Left renal pelvis (tissue), 4 donors: ENCODE measurements at regions not wholly inside any gene's neighbourhood (a gene's known extent, or its start where the extent isn't known, plus 50 kb on each side); places are given as distances from the start of the nearest gene placed in this dataset.

Experiments
- DNase-seq, 4 donors: peaks; one replicate each; pipeline ENCODE4 v3.0.0-alpha.2; 2013; ENCODE audit warnings: low read depth in 4 of 4, low spot score in 3 of 4

GRCh38 chr14:61847861-61848260, 85.6 kb downstream of the SNAPC1 start:
- no peak for DNase-seq

DNA sequence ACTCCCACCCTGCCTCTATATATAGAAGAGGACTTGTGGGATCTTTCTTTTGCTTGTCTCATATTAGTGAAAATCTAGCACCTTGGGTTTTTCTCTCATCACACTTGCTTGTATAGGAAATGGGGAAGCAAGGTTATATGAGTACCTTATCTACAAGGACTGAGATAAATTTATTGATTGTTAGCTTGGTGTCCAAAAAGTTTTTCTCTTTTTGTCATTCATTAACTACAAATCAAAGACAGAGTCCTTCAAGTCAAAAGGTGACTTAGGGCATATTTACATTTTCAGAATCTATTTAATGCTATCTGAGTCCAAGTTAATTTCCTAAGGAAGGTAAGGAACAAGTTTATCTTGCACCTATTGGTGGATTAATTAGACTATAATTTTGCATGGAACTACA, 92.7 kb downstream of the SNAPC1 start:
- no peak for DNase-seq

- DNase-seq = no peak
These were observed 98.2 kb downstream of the SNAPC1 start for GRCh38 chr14:61860294-61860918.

GRCh38 chr14:61861320-61861865, 99.2 kb downstream of the SNAPC1 start:
- DNase-seq = no peak

DNA sequence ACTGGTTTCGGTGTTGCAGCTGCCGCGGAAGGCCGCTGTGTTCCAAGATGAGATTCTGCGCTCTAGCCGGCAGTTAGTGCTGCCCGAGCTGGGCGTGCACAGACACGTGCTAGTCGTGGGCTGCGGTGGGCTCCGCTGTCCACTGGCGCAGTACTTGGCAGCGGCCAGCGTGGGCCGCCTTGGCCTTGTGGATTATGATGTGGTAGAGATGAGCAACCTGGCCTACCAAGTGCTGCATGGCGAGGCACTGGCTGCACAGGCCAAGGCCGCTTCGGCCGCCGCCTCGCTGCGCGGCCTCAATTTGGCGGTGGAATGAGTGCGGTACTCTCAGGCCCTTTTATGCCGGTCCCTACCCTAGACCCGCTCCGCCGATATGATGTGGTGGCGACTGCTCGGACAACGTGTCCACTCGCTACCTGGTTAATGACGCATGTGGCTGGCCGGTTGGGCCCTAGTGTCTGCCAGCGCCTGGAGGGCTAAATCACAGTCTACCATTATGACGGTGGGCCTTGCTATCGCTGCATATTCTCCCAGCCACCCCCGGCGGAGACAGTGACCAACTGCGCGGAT, 102.2 kb downstream of the SNAPC1 start:
- DNase-seq = no peak

GRCh38 chr14:61866932-61867920, 105.0 kb downstream of the SNAPC1 start:
- no peak for DNase-seq

GRCh38 chr14:61868846-61869245, 106.6 kb downstream of the SNAPC1 start:
- no peak for DNase-seq

- no peak for DNase-seq
These were observed 107.9 kb downstream of the SNAPC1 start for GRCh38 chr14:61870163-61870562.

- no peak for DNase-seq
These were observed 110.2 kb downstream of the SNAPC1 start for GRCh38 chr14:61872452-61872851.

- no peak for DNase-seq
These were observed 113.3 kb downstream of the SNAPC1 start for GRCh38 chr14:61875483-61875882.

GRCh38 chr14:61876362-61877034, 114.3 kb downstream of the SNAPC1 start:
- DNase-seq = no peak

GRCh38 chr14:61877035-61877390, 114.8 kb downstream of the SNAPC1 start:
- DNase-seq = no peak

DNA sequence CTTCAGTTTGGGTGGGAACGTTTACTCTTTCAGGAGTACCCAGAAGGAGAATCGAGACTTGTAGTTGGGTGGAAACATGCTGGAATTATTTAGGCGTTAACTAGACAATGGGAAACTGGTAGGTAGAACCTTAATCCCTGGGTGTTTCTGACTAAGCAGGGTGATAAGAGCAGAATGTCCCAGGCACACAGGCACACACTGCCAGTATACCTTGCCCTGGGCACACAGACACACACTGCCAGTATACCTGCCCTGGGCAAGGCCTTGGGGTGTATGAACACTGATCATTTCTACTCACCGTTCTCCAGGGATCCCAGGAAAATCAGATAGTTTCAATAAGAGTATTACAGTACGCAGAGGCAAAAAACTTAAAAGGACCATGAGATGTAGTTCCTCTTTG, 115.5 kb downstream of the SNAPC1 start:
- DNase-seq = no peak

DNA sequence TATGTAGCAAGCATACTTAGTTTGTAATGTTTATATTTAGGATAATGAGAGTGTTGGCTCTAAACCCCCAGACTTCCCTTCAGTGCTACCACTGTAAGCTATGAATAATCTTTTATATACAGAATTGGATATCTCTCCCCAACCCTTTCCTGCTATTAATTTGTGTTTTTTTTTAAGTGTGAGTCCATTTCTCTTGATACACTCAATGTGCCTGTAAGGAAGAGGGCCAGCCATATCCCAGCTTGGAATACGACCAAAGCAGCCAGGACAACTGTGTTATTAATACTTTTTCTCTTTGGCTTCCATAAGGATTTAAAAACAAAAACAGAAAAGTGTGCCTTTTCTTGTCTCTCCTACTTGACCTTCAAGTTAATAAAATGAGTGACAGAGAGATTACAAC, 116.7 kb downstream of the SNAPC1 start:
- DNase-seq = no peak

DNA sequence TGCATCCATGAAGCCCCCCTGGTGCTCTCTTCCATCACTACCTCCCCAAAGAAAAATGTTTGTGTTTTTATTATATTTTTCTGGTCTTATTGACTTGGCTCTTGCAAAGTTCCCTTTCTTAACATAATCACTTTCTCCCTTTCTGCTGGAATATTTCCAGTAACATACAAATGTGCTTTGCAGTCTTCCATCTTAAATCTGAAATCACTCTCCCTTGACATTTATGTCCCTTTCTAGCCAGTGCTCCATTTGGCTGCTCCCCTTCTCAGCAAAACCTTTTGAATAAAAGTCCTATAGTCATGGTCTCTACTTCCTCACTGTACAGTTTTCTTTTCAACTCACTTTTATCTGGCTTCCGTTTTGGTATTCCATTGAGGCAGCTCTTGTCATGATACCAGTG, 118.8 kb downstream of the SNAPC1 start:
- no peak for DNase-seq

DNA sequence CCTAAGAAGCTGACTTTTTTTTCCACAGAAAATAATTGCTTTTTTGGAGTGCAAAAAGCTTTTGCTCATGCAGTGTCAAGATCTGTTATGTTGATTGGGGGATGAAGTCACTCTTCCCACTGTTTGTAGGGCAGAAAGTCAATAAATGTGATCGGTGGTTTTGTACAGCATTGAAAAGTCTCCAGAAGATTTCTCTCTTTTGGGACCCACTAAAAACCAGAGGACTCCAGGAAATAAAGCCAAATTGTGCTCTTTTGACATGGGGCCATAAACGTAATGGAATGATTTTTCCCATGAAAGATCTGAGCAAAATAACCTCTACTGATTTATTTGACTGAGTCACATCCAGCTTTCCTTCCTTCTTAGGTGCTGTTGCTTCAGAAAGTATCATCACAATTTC, 122.5 kb downstream of the SNAPC1 start:
- no peak for DNase-seq

DNA sequence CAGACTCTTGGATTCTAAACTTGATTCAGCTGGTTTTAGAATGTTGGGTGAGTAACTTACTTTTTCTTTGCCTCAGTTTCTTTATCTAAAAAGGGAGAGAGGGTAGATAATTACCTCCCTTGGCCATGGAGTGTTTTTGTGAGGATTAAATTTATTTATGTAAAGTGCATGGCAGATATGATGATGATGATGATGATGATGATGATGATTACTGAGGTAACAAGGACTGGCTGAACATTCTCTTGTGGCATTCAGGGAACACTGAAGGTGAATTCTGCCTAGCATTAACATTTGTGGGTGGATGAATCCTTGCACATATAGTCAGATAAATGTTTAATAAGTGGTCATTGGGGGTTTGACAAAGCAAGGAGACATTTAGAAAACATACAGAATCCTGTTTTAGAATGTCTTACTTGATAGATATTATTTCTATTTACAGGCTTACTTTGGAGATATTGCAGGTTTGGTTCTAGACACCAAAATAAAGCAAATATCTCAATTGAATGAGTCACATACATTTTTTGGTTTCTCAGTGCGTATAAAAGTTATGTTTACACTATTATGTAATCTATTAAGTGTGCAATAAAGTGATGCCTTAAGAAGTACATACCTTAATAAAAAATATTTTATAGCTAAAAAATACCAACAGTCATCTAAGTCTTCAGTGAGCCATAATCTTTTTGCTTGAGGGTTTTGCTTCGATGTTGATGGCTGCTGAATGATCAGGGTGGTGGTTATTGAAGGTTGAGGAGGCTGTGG, 123.2 kb downstream of the SNAPC1 start:
- no peak for DNase-seq

- DNase-seq = no peak
These were observed 125.4 kb downstream of the SNAPC1 start for GRCh38 chr14:61887628-61888027.

GRCh38 chr14:61889914-61890351, 127.7 kb downstream of the SNAPC1 start:
- no peak for DNase-seq

DNA sequence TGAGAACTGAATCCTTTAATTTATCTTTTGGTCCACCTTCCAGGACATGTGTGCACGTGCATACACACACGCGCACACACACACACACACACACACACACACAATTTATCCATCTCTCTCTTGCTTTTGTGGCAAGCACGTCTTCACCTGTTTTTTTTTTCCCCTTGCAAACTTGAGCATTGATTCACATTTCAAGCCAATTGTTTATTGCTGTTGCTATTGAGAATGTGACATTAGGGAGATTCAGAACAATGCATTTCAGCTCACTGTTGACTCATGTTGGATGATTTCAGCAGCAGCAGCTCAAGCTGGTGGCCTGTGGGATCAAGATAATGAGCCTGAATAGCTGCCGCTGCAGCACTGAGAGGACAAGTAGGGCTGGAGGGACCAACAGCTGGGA, 128.9 kb downstream of the SNAPC1 start:
- DNase-seq = no peak
